HG03064 (cell line): ENCODE measurements at regions not wholly inside any gene's neighbourhood (a gene's known extent, or its start where the extent isn't known, plus 50 kb on each side); places are given as distances from the start of the nearest gene placed in this dataset.
"Not testable (repeated sequence)": the region's sequence is repeated elsewhere in the genome, so short reads cannot be mapped to it uniquely, and the experiment has no call there.

ENCODE experiments used
- ATAC-seq: cut with Tn5 transposase; IDR thresholded peaks from one replicate; pipeline ENCODE4 v1.9.1; 2021; ENCODE audit warnings: low read depth; ENCODE audit not compliant: unreplicated experiment

DNA sequence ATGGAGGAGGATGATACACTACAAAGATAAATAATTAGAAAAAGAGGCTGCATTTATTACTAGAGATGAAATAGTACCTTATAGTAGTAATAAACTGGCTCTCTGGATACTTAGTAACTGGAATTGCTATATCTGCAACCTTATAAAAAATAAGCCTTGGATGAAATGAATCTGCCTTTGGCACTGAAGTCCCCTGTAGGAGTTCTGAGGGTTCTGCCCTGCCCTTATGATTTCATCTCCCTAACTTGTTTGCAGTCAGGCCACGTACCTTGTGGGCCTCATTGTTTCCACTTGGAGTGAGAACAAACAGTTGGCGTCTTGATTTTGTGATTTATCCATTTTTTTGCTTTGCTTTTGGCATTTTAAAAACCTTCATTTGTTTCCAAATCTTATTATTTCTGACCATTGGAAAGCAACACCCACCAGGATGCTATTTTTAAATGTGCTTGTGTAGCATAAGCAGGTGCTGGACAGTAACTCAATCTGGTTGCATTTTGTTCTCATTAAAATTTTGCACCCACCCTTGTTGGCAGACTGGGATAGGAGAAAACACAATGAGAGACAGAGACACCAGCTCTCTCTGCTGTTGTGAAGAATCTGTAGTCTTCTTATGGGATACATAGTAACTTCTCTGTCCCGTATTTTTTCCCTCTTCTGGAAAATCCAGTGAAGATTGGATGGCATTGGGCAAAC, 518.9 kb upstream of the SGCD start:
- no peak for ATAC-seq

DNA sequence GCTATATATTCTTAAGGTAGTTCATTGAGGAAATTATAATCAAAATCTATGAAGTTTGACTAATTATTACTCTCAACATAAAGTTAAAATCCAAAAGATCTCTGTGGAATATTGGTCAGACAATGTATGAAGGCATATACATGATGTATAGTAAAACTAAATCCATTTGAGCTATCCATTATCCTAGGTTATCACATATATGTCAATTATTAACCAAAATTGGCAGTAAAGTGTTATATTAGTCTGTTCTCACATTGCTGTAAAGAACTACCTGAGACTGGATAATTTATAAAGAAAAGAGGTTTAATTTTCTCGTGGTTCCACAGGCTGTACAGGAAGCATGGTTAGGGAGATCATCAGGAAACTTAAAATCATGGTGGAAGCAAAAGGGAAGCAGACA, 511.7 kb upstream of the SGCD start:
- no peak for ATAC-seq

DNA sequence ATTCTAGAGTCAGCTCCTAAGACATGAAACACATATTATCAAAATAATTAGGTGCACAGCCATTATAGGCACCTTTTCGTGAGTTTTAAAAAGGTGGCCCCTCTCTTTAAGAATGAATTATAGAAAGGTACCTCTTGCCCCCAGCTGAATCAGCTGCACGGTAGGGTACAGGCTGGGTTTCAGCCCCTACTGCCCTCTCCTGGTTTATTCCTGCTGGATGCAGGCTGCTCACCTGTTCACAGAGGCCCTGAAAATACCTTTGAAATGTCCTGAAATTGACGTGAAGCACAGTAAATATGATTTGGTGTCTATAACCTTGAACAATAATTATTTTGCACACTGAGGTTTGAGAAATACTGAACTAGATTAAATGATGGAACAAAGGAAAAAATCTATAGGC, 504.8 kb upstream of the SGCD start:
- ATAC-seq, result no peak

DNA sequence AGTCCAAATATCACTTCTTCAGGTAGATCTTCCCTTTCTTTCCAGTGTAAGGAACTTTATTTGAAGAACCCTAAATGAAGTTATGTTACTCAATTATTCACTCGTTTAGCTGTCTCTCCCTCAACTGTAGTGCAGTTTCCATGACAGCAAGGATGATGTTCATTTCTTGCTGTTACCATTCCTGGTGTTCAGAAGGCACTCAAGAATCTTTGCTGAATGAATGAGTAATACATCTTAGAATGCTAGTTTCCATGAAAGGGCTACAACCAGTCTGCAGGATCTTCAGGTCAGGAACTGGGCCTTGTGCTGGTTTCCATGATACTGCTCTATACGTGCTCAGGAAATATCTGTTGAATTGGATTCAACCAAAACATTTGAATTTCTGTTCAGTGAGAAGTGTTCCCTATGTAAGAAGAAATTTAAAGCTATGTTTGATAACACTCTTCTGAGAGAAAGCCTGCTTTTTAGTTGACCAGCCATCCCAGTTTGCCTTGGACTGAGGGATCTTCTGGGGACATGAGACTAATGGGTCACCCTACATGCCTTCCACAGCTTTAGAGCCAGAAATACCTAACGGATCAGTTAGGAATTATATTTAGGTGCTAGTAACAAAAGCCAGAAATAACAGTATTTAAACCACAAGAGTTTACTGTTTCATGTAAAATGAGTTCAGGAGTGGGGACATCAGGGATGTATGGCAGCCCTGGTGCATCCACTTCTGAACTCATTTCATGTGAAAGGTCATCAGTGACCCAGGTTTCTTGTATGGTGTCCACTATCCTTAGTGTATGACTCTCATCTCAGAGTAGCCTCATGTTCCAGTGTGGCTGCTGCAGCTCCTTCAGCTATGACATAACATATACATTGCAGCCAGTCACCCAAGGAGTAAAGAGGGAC, 500.1 kb upstream of the SGCD start:
- ATAC-seq, result no peak

DNA sequence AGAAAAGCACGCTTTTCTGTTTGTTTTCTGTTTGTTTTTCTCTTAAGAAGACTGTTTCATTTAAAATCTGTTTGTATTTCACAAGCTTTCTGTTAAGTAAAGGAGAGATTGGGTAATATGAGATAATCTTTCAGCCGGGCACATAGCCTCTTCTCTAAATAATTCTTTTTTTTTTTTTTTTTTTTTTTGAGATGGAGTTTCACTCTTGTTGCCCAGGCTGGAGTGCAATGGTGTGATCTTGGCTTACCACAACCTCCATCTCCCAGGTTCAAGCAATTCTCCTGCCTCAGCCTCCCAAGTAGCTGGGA, 499.5 kb upstream of the SGCD start:
- ATAC-seq, result not testable (repeated sequence)

DNA sequence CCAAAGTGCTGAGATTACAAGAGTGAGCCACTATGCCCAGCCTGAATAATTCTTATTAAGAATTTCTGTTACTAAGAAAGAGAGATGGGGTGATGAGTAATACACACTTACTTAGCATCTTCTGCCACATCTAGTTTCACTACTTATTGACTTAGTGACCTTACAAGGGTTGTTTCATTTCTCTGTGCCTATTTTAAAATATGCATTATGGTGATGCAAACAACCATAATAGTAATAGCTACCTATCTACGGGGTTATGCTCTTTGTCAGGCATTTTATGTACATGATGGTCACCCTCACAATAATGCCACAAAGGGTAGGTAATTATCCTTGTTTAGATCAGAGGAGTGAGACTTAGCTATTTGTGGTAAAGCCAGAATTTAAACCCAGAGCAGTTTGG, 499.0 kb upstream of the SGCD start:
- peak; percentile 84 for ATAC-seq

DNA sequence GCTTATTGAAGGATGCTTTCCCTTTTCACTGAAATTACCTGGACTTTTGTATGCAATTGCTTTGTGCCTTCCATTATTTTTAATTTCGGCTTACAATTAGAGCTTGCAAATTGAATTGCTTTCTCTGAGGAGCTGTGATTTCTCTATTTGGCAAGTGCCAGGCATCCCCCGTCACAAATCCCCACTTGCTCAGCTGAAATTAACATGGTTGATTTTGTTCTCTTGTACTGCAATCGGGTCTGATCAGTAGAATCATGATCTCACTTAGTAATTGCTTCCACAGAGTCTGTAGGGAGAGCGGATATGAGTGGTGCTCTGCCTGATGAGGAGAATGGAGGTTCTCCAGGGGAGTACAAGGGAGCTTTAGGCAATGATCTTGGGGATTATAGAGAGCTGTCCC, 495.5 kb upstream of the SGCD start:
- ATAC-seq, result no peak

DNA sequence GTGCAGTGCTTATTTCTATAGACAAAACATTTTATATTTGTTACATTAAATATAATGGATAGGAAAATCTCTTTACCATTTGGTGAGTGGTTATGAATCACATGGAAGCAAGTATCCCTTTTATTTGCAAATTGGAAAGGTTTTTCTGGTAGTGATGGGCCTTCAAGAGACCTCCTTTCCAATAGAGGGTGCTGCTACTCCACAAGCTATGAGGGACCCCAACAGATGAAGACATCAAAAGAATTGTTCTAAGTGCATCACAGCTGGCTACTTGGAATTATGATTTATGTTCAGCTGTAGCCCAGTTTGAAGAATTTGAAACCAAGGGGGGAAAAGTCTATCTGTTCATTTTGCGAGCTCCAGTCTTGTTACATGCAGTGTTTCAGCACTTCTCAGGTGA, 493.7 kb upstream of the SGCD start:
- no peak for ATAC-seq

DNA sequence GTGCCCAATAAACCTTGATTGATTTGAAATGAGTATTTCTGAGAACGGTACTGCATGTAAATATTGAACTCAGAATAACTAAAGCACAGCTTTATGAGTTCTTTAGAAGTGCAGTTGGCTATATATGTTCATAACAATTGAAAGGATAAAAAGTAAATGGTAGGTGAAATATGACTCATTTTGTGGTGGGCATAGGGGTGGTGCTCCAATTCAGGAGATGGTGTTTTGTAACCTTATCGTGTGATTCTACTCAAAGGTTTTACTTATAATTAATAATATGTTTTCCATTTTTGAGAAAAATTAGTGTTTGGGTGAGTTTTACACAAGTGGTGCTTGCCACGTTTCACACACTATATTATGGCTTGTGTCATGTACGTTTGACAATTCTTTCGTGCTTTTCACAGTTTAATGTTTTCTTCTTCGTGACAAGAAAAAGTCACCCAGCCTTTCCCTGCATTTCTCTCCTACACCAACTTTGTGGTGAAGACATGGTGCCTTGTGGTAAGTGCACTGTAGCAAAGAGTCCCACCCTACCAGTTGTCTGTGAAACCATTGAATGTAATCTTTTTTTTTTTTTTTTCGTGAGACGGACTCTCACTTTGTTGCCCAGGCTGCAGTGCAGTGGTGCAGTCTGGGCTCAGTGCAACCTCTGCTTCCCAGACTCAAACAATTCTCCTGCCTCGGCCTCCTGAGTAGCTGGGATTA, 492.5 kb upstream of the SGCD start:
- ATAC-seq, result no peak

DNA sequence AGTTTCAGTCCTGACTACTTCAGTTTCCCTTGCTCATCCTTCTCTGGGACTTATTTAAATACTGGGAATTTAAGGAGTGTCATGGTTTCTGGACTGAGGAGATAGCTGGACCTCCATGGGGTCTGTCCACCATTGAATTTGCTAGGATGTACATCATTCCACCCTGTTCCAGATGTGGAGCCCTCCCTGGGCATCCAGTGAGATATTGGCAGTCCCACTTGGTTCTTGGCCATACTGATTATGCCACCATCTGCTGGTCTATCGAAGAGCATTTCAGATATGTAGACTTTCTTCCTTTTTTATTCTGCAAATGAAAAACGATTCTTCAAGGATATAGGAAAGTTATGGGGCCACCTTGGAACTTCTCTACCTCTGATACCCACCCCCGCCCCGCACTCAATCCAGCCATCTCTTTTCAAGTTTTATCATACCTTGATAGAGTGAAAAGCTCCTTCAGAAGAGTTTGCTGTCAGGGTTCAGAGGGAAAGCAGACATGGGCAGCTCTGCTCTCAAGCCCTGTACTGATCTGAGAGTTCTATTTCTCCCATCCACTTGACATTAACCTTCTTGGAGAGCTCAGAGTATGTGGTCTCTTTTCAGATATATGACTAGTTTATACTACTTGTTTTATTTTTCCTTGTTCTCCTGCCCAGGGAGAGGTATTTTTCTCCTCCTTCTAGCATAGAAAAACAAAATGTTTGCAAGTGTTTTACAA, 490.7 kb upstream of the SGCD start:
- ATAC-seq, result no peak

DNA sequence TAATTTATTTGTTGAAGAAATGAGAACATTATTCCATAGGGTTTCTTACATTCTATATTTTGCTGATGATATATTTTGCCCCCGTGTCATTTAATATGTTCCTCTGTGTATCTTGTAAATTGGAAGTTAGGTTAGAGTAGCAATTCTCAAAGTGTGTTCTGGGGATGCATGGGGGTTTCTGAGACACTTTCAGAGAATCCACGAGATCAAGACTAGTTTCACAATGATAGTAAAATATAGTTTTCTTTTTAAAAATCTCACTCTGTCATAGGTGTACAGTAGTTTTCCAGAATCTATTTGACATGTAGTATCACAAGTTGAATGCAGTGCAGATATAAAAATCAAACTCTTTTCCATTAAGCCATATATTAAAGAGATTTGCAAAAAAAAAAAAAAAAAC, 488.6 kb upstream of the SGCD start:
- no peak for ATAC-seq

DNA sequence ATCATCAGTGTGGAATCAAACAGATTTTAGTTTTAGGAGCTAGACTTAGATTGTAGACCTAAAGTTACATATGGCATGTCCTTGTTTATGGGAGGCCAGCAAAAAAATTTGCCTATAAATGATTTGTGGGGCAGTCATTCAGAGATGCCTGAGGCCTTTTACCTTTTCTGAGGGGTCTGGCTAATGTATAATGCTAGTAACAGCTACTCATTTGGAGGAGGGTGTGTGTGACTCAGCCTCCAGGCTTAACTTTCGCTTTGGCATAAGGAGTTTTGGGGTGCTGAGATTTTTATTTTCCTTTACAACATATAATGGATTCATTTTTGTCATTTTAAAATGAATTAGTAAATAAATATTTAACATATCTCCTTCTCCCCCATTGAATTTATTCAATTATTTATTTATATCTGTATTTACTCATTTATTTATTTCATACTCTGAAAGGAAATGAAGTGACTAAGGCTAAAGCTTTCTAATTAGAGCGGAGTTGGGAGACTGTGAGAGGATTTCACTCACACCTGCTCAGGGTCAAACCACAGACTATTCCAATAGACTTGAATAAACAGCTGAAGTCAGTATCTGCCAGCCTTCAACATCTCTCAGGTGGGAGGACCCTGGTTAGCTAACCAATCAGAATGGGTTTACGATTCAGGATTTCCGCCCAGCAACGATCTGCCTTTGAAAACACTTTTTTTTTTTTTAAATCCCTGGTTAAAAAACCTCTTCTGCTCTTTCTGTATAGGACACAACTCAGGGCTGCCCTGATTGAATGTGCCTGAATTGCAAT, 487.5 kb upstream of the SGCD start:
- ATAC-seq, result no peak

DNA sequence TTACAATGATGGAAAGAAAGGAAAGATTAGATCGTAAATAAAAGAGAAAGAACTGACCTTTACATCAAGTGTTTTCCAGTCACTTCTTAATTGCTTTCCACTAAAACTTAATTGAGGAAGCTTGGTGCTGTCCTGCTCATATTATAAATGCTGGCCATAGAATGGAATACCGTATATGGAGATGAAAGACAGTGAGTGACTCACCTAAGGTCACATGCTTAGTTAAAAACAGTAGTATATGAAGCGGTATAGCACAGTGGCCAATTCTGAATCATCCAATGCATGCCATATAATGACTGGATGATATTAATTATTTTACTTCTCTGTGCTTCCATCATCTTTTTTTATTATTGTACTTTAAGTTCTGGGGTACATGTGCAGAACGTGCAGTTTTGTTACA, 482.4 kb upstream of the SGCD start:
- ATAC-seq, result no peak

DNA sequence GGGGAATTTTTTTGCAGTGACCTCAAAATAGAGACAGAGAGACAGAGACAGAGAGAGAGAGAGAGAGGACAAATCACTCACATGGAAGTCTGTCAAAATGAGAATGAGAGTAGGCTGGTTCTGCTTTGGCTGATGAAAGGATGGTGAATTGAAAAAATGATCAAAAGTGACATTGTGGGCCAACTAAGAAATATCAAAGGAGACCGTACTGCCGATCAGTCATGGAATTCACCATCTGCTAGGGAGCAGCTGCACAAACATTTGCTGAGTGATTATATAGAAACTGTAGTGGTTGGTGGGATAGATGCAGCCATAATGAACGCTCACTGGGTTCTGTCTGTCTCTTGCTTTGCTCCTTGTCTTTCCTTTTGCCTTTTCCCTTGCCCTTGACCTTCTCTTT, 476.6 kb upstream of the SGCD start:
- ATAC-seq, result no peak

DNA sequence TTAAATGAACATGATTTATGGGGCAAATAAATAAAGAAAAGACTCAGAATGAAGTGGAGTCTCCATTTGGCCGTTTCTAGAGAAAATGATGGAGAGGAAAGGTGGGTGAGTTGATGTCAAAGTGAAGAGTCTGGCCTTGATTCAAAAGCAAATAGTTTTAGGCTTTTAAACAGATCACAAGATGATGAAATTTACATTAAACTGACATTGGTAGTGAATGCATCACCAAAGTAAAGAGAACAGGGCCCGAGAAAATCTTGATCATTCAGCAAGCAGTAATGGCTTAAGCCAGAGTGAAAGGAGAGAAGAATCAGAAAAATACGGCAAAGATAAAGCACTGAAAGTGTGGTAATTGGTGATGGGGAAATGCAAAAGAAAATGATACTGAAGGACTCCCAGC, 460.0 kb upstream of the SGCD start:
- no peak for ATAC-seq

DNA sequence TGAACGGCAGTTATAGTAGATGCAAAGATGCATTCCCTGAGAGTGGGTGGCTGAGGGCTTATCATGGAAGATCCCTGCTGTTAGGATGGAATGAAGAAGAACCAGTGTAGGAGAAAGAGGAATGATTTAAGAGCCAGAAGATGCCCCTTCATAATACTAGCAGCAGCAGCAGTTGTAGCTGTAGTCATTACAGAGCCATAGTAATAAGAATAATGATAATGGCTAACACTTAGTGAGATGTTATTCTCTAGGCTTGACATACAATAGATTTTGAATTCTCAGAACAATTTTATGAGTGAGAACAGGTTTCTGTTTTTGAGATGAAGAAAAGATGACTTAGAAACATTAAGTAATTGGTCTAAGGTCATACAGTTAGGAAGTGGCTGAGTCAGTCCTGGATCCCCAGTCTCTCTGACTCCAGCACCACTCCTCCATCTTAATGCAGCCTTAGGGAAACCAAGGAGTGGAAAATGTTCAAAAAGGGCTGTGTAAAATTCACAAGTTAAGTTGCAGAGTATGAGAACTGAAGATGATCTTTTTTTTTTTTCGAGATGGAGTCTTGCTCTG, 459.4 kb upstream of the SGCD start:
- no peak for ATAC-seq

DNA sequence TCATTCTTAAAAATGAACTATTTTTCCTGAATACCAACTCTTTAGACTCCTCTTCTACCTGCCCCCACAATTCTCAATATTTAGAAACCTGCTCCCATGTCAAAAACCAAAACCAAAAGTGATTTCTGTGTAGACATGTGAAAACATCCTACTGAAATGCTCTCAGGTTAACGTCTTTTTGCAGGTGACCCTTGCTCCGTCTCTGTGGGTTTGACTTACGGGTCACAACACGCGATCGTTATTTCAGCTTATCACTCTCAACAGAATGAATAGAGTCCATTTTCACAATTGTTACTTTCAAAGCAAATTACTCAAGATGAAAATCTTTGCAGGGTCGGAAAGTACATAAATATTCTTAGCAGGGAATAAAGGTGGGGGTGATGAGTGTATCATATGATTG, 456.3 kb upstream of the SGCD start:
- ATAC-seq, result no peak

DNA sequence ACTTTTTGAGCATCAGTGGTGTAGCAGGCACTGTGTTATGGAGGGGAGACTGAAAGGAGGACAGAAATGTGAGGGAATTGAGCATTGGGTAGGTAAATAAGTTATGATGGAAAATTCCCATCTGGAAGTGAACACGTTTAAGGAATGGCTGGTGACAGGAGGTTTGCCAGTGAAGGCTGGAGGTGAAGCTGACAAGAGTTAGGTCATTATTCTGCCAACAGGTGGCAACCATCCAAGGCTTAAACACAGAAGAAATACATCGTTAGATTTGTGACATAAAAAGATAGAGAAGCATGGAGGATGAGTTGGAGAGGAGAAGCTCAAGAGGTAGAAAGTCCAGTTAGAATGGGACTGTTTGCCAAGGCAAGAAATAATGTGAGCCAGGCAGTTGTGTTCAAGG, 455.3 kb upstream of the SGCD start:
- no peak for ATAC-seq

DNA sequence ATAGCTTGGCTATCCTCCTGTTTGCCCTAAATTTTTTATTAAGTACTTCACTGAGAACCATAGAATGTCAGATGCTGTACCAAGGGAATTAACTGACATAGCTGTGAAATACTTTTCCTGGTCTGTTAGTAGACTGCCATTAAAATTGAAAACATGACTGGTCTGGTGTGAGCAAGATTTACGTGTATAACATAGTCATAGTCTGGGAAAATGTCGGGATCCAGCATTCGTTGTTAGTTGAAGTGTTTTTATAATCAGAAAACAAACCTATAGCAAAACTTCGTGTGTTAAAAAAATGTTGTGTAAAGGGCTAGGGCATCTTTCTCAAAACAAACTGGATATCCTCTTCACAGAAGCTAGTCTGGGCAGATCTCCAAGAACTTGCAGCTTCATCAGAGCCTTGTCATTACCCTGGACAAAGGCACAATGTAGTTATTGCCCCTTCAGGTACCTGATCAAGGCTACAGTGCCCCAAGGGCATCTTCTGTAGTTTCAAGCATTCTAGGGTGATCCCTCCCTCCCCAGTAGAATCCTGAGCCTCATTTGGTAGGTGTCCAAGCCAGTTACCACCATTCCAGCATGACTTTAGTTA, 454.2 kb upstream of the SGCD start:
- no peak for ATAC-seq
